Retinal pigment epithelial cell (primary cell): ENCODE measurements at regions not wholly inside any gene's neighbourhood (a gene's known extent, or its start where the extent isn't known, plus 50 kb on each side); places are given as distances from the start of the nearest gene placed in this dataset.

ENCODE experiments used
- DNase-seq: peaks from one replicate; pipeline ENCODE4 v3.0.0-alpha.2; 2010; ENCODE audit warnings: low read depth
- H3K4me3 ChIP-seq: 2 replicates; pipeline ENCODE4 v1.5.1; 2011; ENCODE audit warnings: mild to moderate bottlenecking, low read length, control low read depth, moderate library complexity
- TF ChIP-seq, protein P1 (sequence below): conservative IDR thresholded peaks from 2 replicates; pipeline ENCODE4 v1.5.1; 2011; ENCODE audit warnings: low read depth, low read length, control low read depth, inconsistent platforms

DNA sequence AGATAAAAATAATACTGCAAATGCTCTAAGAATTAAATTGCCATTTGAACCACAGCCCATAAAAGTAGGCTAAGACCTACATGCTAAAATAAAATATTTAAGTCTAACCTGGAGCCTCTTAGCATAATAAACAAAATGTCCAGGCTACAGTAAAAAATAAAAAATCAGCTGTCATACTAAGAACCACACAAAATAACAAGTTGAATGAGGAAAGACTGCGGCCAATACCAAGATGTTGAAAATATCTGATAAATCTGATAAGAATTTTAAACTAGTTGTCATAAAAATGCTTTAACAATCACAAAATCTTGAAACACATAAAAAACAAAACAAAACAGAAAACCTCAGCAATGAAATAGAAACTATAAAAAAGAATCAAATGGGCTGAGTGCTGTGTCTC is 336.9 kb upstream of the MSX2 start:
- no peak for DNase-seq
- TF ChIP-seq, protein P1, sequence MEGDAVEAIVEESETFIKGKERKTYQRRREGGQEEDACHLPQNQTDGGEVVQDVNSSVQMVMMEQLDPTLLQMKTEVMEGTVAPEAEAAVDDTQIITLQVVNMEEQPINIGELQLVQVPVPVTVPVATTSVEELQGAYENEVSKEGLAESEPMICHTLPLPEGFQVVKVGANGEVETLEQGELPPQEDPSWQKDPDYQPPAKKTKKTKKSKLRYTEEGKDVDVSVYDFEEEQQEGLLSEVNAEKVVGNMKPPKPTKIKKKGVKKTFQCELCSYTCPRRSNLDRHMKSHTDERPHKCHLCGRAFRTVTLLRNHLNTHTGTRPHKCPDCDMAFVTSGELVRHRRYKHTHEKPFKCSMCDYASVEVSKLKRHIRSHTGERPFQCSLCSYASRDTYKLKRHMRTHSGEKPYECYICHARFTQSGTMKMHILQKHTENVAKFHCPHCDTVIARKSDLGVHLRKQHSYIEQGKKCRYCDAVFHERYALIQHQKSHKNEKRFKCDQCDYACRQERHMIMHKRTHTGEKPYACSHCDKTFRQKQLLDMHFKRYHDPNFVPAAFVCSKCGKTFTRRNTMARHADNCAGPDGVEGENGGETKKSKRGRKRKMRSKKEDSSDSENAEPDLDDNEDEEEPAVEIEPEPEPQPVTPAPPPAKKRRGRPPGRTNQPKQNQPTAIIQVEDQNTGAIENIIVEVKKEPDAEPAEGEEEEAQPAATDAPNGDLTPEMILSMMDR: no peak
- H3K4me3 ChIP-seq: no peak overlapping the region

DNA sequence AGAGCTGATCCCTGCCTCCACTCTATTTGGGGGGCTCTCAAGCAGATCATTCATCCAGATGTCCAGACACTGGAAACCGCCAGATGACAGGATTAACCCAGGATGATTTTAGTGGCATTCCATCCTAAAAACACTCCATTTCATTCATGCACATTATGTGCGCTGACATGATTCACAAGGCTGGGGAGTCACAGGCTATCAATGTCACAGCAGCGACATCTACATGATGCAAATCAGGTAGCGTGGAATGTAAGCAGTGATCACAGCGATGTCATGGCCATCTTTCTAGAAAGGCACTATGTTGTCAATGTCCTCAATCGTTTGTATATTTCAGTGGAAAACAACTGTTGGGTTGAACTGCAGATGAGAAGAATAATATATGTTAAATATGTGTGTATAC is 331.5 kb upstream of the MSX2 start:
- DNase-seq: no peak
- TF ChIP-seq, protein P1: no peak
- H3K4me3 ChIP-seq: no peak overlapping the region

DNA sequence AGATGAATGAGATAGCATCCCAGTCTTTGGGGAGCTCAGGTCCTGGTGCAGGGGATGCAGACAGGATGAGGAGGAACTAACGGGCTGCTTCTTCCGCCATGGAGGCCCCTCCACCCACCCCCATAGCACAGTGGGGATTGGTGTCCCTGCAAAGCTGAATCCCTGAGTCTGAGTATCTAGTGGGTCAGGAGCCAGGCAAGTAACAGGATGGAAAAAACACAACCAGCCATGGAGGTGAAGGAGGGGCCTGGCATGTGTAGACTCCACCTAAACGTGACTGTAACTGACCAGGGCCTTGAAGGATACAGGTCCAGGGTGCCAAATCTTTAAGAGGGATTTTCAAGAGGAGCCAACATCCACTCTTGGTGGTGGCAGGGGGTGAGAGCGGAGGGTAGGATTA is 327.8 kb upstream of the MSX2 start:
- TF ChIP-seq, protein P1: no peak
- H3K4me3 ChIP-seq: no peak overlapping the region
- DNase-seq: no peak

DNA sequence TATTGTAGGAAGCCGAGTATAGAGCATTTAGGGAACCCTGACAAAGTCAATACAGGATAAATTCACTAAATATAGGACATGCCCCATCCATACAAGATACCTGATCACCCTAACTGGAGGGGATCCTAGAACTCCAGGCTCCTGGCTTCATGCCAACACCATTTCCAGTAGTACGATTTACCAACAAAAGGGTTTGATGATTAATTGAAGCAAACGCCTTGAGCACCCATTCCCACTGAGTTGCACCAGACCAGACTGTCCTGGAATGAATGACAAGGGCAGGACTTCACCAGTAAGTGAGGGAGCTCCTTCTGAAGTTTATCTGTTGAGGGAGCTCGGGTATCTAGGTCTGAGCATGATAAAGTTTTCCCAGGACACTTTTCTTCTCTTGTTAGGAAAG is 327.2 kb upstream of the MSX2 start:
- no peak overlapping the region for H3K4me3 ChIP-seq
- TF ChIP-seq, protein P1: no peak
- DNase-seq: no peak

DNA sequence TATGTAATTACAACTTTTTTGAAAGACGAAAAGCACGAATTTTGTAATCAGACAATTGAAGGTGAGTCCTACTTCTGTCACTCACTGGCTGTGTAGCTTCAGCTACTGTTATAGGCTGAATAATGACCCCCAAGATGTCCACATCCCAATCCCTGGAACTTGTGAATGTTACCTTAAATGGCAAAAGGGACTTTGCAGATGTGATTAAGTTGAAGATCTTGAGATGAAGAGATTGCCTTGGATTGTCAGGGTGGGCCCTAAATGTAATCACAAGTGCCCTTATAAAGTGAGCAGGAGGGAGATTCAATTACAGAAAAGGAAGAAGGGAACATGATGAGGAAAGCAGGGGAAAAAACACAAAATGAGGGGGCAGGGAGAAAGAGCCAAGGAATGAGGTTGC is 326.2 kb upstream of the MSX2 start:
- no peak for DNase-seq
- TF ChIP-seq, protein P1: no peak

DNA sequence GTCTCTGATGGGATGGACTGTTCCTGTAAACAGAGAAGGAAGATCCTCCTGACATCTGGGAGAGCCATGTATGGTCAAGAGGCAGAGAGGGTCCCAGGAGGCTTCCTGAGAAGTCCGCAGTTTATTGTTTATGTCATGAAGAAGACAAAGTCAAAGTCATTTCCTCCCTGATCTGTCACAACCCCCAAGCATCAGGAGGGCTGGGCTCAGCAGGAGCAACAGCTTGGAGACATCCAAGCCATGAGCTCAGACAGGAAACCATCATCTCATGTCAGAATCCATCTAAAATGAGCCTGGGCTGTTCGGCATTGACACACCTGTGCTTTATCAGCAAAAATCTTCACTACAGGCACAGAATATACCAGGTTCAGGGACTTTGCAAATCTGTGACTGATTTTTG is 325.0 kb upstream of the MSX2 start:
- no peak overlapping the region for H3K4me3 ChIP-seq
- DNase-seq: no peak
- TF ChIP-seq, protein P1: no peak

More for the DNA sequence above, 326.2 kb upstream of the MSX2 start:
- H3K4me3 ChIP-seq: no peak overlapping the region

DNA sequence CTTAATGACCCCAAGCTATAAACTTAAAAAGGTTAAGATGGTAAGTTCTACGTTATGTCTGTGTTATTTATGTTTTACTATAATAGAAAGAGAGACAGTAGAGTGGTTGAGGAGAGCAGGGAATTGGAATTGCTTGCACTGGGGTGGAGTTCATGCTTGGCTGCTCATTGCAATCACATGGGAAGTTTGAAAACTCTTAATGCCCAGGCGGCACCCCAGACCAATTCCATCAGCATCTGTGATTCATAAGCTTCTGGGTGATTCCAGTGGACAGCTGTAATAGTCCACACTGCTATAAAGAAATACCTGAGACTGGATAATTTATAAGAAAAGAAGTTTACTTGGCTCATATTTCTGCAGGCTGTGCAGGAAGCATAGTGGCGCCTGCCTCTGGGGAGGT is 323.9 kb upstream of the MSX2 start:
- DNase-seq: no peak

More for the DNA sequence above, 323.9 kb upstream of the MSX2 start:
- H3K4me3 ChIP-seq: no peak overlapping the region
- TF ChIP-seq, protein P1: no peak
